NCI-H524 treated with DMSO at 0.1 percent for 48 hours (cell line): ENCODE measurements at regions not wholly inside any gene's neighbourhood (a gene's known extent, or its start where the extent isn't known, plus 50 kb on each side); places are given as distances from the start of the nearest gene placed in this dataset.

Source experiments
- DNase-seq: peaks from one replicate; lab custom pipeline; 2025; lab: John Stamatoyannopoulos, UW

DNA sequence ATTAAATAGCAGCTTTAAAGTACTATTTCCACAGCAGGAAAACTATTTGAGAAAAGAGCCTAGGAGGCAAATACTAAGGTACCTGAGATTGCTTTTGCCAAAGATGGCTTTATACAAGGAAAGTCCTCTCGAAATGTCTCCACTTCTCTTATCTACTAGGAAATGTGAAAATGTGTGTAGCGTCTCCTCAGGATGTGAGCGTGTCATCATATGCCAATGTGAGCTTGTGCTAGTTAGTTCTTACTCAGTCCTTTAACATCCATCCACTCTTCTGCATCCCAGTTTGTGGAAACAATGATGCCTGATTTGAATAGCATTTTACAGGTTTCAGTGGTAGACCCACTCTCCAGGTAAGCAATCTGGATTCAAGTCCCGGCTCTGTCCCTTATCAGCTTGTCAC is 421.0 kb downstream of the DYNC2H1 start:
- no peak for DNase-seq

DNA sequence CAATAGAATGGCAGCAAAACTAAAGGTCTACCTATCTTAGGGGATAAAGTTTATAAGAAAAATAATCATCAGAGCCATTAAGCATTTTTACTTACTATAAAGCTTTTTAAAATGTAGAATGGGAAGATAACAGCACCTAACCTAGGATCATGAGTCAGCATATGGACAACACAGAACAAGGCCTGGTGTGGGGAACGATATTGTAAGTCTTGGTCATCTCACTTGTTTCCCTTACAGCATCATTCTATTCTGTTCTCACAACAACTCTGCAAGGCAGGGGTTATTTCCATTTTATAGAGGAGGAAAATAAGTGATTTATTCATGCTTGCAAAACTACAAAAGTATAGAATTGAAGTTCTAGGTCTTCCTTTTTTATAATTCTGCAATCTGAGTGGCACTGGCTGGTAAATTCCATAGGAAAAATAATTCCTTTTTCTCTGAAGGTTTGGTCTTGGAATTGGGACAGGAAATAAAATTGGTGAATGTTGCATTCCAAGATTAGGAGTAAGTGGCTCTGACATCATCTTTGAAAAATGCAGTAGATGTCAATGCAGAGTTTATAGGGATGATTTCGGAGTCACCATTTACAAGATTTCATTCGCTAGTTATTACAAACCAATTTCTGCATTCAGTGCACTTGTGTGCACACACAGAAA is 423.0 kb downstream of the DYNC2H1 start:
- DNase-seq: no peak

DNA sequence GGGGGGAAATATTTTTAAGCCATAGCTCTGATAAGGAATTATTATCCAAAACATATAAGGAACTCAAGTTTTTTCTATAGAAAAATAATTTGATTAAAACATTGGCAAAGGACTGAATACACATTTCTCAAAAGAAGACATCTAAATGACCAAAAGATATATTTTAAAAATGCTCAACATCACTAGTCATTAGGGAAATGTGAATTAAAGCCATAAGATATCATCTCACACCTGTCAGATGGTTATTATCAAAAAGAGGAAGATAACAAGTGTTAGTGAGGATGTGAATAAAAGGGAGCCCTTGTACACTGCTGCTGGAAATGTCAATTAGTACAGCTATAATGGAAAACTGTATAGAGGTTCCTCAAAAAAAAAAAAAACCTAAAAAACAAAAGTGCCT is 425.0 kb downstream of the DYNC2H1 start:
- DNase-seq: no peak

DNA sequence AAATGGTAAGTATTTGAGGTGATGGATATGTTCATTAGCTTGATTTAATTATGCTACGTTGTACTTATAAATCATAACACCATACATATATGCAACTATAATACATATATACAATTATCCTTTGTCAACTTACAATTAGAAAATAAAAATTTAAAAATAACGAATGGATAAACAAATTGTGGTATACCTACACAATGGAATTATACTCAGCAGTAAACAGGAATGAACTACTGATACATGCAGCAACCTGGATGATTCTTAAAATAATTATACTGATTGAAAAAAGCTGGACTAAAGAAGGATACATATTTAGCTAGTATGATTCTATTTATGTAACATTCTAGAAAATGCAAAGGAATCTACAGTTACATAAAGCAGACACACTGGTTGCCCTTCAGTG is 425.7 kb downstream of the DYNC2H1 start:
- no peak for DNase-seq

- DNase-seq: no peak
These were observed 427.1 kb downstream of the DYNC2H1 start for GRCh38 chr11:103536335-103536722.

- no peak for DNase-seq
These were observed 428.8 kb downstream of the DYNC2H1 start for GRCh38 chr11:103537904-103538502.

DNA sequence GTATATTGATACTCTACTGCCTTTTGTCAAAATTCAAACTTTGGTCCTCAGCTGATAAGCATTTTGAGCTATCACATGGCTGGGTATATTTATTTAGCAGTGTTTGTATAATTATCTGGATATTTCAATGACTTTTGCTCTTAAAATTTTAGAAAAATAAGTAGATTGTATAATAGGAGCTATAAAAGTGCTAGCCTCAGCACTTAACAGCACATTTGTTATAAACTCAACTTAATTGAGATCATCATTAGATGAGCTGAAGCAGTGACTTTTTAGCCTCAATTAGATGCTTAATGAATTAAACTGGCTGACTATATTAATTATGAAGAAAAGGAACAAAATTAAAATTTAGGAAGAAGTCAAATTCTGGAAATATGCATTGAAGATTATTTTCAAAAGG is 429.9 kb downstream of the DYNC2H1 start:
- DNase-seq: no peak

DNA sequence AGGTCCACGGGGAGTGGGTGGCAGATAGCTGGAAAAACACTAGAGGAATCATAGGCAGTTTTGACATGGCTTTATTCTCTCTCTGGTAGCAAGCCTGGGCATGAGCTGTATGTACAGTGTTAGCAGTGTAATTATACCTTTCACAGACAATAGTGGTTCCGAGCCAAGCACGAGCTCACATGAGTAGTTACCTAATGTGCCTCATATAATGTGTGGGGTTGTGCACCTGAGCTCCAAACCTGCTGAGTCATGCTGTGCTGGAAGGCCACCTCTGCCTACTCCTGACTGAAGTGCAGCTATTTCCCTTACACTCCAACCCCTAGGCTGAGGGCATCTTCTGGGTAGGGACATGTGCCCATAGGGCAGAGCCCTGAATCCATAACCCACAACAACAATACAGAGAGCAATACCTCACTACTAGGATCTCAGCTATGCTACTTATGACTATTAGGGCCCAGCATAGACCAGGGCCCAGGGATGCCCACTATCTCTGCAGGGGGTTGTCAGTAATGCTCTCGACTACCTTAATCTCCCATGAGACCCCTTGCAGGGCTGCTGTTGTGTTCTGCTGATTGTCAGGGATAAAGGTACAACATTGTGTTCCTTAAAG is 432.1 kb downstream of the DYNC2H1 start:
- no peak for DNase-seq

DNA sequence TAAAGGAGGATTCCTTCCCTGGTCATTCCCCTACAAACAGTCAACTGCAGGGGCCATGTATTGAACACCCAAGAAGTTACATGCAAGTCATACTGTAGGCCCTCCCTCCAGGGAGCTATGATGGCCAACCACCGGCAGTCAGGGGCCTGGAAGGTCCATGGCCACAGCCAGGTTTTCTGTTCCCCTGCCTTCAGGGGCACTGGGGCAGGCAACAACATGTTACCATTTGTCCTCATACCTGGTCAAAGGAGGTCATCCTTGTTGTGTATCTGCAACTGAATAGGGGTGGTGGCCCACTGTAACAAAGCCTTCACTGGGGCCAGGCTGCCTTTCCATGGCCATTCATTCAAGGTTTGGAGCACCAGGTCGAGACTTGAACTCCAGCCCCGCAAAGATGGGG is 433.6 kb downstream of the DYNC2H1 start:
- no peak for DNase-seq

DNA sequence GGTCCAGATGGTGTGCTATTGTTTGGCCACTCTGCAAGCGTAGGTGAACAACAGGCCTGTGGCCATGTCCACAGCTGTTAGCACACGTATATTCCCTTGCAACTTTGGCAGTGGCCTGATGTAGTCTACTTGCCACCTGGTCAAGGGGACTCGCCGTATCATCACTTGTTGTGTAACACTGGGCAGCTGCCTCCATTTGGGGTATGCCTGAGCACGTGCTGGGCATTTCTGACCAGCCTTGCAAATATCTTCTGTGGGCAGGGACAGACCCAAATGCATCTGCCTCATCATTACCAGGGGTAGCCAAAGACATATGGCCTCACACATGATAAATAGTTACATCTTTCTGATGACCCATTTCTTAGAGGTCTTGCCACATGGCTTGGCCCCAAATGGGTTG is 434.2 kb downstream of the DYNC2H1 start:
- DNase-seq: no peak

DNA sequence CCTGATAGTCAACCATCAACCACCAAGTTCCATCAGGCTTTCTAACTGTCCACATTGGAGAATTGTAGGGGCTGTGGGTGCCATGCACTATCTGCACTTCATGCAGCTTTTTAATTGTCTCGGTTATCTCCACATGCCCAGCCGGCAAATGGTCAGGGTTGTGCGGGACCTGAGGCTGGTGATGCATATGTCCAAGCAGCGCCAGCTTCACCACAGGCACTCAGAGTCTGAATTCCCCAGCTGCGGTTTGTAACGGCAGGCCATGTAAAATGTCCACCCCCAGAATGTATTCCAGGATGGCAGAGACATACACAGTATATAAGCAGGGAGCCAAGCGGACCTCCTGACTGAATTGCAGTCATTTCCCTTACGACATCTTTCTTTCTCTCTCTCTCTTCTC is 435.6 kb downstream of the DYNC2H1 start:
- no peak for DNase-seq

DNA sequence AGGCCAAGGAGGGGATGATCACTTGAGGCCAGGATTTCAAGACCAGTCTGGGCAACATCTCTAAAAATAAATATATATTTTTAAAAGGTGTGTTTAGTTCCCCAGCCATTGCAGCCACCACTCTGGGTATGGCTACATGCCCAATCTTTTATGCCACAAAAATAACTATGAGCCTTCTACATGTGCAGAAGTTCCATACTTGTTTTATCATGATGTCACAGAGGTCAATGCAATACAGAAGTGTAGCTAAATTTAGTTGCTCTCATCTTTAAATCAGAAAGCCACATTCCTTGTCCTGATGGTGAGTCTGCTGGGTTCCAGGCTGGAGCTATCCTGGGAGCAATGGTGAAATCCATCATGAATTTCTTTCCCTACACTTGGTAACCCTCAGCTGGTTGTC is 436.3 kb downstream of the DYNC2H1 start:
- no peak for DNase-seq

DNA sequence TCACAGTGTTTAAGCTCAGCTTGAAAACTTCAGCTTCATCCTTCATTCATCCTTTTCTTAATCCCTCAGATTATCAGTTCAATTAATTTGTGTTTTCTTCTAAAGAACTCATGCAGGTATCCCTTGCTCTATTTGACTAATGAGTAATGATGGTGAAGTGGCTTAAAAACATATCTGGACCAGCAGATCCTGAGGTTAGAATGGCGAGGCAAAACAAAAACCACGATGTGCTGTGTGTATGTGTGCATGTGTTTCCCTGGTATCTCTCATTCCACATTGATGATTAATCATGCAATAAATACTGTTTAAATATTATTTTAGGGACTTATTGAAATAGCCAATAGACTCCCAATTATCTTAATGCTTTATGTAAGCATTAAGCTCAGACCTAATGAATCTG is 437.0 kb downstream of the DYNC2H1 start:
- no peak for DNase-seq

DNA sequence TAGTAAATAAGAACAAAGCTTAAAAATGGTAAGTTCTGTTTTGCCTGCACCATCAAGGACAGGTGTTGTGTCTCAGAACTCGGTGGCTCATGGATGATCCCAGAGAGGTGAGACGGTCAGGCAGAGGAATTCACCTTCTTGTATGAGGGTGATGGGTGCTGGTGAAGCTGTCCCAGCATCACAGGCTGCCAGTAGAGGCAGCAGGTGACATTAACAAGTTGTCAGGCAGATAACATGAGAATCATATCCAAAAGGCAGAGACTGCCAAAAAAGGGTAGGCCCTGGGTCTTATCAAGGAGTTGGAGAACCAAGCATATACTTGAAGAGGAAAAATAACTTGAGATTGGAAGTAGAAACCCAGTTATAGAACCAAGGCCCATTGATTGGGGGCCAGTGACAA is 437.8 kb downstream of the DYNC2H1 start:
- DNase-seq: no peak

DNA sequence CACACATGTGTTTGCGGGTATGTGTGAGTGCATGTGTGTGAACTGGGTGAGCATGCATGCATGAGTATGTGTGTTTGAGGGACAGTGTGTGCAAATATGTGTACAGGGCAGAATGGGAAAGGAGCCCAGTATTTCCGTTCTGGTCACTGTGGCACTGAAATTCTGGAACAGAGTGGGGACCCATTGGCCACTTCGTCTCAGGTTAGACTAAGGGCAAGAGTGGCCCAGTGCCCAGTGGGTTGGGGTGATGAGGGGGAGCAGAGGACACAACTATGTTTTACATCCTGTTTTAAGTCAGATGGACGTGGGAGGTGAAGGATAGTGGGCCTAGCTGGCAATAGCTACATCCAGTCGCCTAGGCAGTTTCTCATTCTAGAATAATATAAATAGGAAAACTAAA is 438.5 kb downstream of the DYNC2H1 start:
- DNase-seq: no peak

GRCh38 chr11:103548838-103549237 is 439.6 kb downstream of the DYNC2H1 start:
- DNase-seq: no peak

DNA sequence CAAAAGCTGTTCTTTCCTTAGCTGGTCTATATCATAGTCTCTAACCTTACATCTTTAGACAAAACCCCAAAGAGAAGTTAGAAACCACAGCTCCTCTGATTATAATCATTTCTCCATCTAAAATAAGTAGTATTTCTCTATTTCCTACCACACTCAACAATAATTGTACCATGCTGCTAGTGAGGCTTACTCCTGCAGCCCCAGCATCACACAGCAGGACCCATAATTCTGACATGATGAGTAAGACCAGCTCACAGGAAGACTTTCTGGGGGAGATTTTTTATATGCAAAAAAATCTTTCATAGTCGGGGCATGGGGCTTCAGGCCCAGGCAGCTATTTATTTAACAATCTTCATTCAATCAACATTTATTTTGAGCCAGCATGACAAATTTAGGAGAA is 441.6 kb downstream of the DYNC2H1 start:
- no peak for DNase-seq

DNA sequence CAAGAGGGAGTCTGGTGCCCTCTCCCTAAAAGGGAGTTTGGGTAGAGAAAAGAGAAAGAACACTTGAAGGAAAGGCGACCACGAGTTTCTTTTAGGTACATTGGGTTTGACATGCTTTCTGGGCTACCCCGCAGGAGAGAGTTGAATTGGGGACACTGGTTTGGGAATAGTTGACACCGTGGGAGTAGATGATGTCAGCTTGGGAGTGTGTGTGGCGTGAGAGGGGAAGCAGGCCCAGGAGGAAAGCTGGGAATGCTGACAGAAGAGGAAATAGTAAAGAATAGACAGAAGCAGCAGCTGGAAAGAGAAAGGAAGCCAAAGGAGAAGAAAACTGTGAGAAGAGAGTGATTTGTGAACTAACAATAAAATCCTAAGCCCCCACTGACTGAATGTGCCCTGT is 442.9 kb downstream of the DYNC2H1 start:
- DNase-seq: no peak

DNA sequence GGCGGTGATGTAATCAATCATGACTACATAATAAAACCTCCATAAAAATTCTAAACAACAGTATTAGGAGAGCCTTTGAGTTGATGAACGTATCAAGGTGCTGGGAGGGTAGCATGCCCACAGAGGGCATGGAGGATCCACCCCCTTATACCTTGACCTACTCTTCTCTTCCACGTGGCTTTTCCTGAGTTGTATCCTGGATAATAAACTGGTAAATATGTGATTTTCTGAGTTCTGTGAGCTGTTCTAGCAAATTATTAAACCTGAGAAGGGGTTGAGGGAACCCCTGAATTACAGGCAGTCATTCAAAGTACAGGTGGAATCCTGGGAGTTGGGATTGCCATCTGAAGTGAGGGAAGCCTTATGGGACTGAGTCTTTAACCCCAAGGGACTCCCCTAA is 446.9 kb downstream of the DYNC2H1 start:
- DNase-seq: no peak

DNA sequence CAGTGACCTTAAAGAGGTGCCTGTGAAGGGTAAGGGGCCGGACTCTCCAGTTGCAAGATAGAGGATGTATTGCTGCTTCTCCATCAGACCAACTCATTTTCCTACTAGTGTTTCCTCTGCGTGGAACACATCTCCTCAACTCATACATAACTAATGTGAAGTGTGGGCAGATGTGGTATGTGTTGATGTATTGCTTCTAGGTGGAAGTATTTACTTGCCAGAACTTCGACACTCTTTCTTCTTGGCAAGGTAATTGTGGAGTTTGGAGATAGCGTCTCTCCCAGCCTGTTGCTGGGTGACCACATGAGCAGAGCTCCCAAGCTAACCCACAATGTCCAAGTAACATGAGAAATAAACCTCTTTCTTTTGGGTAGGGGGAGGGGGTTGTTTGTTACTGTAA is 456.9 kb downstream of the DYNC2H1 start:
- DNase-seq: no peak

GRCh38 chr11:103581760-103582159 is 454.7 kb upstream of the DDI1 start:
- no peak for DNase-seq

DNA sequence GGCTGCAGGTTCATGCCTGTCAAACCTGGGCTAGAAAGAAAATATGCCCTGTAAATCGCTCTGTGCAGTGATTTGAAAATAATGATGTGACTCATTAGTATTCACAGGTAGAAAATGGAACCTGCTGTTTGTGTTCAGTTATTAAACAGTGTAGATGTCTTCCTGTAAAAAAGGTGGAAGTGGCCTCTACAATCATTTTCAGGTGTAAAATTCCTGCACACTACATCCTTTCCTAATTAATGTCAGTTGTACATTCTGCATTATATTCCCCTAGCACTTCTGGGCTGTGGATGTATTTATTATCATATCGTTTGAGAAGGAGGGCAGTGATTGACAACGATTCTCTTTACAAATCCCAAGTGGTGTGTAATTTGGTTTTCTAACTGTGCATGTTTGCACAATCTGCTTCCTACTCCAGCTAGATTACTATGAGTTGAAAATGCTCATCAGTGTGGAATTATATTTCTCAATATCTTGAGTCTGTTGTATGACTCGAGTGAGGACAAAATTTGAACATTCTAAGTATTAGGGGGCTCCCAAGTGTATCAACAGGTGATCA is 454.0 kb upstream of the DDI1 start:
- DNase-seq: no peak

- DNase-seq: no peak
These were observed 452.4 kb upstream of the DDI1 start for GRCh38 chr11:103584021-103584420.

- no peak for DNase-seq
These were observed 451.7 kb upstream of the DDI1 start for GRCh38 chr11:103584720-103585119.
